ENCODE measurements at regions not wholly inside any gene's neighbourhood (a gene's known extent, or its start where the extent isn't known, plus 50 kb on each side); places are given as distances from the start of the nearest gene placed in this dataset.

DNA sequence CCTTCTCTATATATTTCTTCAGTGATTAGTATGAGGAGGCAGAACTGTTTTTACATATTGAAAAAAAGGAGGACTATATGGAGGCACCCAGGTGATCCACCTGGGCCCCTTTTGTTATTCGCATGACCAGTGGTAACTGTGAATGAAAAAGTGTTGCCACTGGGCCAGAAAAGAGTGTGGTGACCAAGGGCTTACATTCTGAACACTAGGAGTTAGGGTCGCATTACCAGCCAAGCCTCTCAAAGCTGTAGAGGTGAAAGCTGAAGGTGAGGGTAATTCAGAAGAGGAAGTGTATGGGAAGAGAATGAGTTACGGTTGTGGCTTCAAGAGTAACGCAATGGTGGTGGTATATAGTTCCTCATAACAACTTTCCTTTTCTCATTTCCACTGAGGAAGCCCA, 487.6 kb downstream of the TMEM182 start:
- ChIA-PET POLR2A (no interaction called here), CTCF (no interaction called here)
- Histone ChIP-seq H3K27me3 (ENCODE audit: control insufficient read depth, insufficient read depth, low read length) (no peaks in the 10 kb centered on the region), H3K4me1 (ENCODE audit: control insufficient read depth, insufficient read depth, low read length) (no peaks in the 10 kb centered on the region), H3K36me3 (ENCODE audit: control insufficient read depth, insufficient read depth, low read length) (no peaks in the 10 kb centered on the region), H3K9me3 (ENCODE audit: control insufficient read depth, insufficient read depth, low read depth, low read length) (no peaks in the 10 kb centered on the region; the same call in 1 of the 2 replicates), H3K4me3 (ENCODE audit: low read depth in 2 of 2, low read length in 2 of 2) (no peak overlapping the region), H3K27ac (ENCODE audit: low read length) (no peak overlapping the region)
- no peak for ATAC-seq
- in situ Hi-C loops (cut with HindIII; ENCODE audit: low pct_unique_long_range_greater_than_20kb, low sequenced_read_pairs) (no loop called here), intact Hi-C loops (cut with micrococcal nuclease; ENCODE audit: unreplicated experiment) (no loop called here)
- no TSS peak for BruUV-seq (replicated peaks)
- DNase-seq (ENCODE audit: low read depth, low spot score), result no peak
- TF ChIP-seq, protein P1, sequence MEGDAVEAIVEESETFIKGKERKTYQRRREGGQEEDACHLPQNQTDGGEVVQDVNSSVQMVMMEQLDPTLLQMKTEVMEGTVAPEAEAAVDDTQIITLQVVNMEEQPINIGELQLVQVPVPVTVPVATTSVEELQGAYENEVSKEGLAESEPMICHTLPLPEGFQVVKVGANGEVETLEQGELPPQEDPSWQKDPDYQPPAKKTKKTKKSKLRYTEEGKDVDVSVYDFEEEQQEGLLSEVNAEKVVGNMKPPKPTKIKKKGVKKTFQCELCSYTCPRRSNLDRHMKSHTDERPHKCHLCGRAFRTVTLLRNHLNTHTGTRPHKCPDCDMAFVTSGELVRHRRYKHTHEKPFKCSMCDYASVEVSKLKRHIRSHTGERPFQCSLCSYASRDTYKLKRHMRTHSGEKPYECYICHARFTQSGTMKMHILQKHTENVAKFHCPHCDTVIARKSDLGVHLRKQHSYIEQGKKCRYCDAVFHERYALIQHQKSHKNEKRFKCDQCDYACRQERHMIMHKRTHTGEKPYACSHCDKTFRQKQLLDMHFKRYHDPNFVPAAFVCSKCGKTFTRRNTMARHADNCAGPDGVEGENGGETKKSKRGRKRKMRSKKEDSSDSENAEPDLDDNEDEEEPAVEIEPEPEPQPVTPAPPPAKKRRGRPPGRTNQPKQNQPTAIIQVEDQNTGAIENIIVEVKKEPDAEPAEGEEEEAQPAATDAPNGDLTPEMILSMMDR (IDR thresholded peaks at IDR 0.05), result no peak
- TF ChIP-seq POLR2AphosphoS5 (IDR thresholded peaks at IDR 0.05; ENCODE audit: low read depth, low read length) (no peak), TCF7L2 (IDR thresholded peaks at IDR 0.05; ENCODE audit: low read depth, low read length) (no peak), SIN3A (IDR thresholded peaks at IDR 0.05; ENCODE audit: borderline replicate concordance, insufficient read depth, low read depth, low read length) (no peak)
- TF ChIP-seq, protein P2, sequence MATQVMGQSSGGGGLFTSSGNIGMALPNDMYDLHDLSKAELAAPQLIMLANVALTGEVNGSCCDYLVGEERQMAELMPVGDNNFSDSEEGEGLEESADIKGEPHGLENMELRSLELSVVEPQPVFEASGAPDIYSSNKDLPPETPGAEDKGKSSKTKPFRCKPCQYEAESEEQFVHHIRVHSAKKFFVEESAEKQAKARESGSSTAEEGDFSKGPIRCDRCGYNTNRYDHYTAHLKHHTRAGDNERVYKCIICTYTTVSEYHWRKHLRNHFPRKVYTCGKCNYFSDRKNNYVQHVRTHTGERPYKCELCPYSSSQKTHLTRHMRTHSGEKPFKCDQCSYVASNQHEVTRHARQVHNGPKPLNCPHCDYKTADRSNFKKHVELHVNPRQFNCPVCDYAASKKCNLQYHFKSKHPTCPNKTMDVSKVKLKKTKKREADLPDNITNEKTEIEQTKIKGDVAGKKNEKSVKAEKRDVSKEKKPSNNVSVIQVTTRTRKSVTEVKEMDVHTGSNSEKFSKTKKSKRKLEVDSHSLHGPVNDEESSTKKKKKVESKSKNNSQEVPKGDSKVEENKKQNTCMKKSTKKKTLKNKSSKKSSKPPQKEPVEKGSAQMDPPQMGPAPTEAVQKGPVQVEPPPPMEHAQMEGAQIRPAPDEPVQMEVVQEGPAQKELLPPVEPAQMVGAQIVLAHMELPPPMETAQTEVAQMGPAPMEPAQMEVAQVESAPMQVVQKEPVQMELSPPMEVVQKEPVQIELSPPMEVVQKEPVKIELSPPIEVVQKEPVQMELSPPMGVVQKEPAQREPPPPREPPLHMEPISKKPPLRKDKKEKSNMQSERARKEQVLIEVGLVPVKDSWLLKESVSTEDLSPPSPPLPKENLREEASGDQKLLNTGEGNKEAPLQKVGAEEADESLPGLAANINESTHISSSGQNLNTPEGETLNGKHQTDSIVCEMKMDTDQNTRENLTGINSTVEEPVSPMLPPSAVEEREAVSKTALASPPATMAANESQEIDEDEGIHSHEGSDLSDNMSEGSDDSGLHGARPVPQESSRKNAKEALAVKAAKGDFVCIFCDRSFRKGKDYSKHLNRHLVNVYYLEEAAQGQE (IDR thresholded peaks at IDR 0.05; ENCODE audit: insufficient read depth in 1 of 2, low read depth in 2 of 2, low read length in 1 of 2), result no peak

DNA sequence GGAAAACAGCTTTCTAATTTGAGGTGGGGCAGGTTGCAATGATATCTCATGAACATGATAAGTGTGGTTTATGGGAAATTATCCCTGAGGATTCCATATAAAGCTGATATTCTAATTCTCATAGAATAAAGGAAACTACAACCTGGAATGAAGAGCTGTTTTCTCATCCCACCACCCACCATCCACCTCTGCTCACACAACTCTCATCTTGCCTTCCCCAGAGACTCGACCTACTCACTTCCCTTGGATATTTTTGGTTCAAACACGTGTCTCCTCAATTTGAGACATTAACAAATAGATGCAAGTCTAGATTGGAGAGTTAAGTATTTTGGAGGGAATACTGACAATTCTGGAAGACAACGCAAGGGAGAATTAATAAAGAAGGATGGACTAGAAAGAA, 490.9 kb downstream of the TMEM182 start:
- H3K4me1 ChIP-seq (ENCODE audit: control insufficient read depth, insufficient read depth, low read length), result no peaks in the 10 kb centered on the region
- no peak overlapping the region for H3K4me3 ChIP-seq (ENCODE audit: low read depth in 2 of 2, low read length in 2 of 2)
- BruUV-seq (replicated peaks), result no TSS peak
- intact Hi-C loops (cut with micrococcal nuclease; ENCODE audit: unreplicated experiment), result no loop called here
- TF ChIP-seq, protein P2 (IDR thresholded peaks at IDR 0.05; ENCODE audit: insufficient read depth in 1 of 2, low read depth in 2 of 2, low read length in 1 of 2), result no peak
- TF ChIP-seq POLR2AphosphoS5 (IDR thresholded peaks at IDR 0.05; ENCODE audit: low read depth, low read length), result no peak
- no peak for TF ChIP-seq SIN3A (IDR thresholded peaks at IDR 0.05; ENCODE audit: borderline replicate concordance, insufficient read depth, low read depth, low read length)
- TF ChIP-seq TCF7L2 (IDR thresholded peaks at IDR 0.05; ENCODE audit: low read depth, low read length), result no peak
- TF ChIP-seq, protein P1 (IDR thresholded peaks at IDR 0.05), result no peak
- POLR2A ChIA-PET, result no interaction called here
- no peaks in the 10 kb centered on the region; the same call in 1 of the 2 replicates for H3K9me3 ChIP-seq (ENCODE audit: control insufficient read depth, insufficient read depth, low read depth, low read length)
- H3K27ac ChIP-seq (ENCODE audit: low read length), result no peak overlapping the region
- no peak for ATAC-seq
- in situ Hi-C loops (cut with HindIII; ENCODE audit: low pct_unique_long_range_greater_than_20kb, low sequenced_read_pairs), result no loop called here
- DNase-seq (ENCODE audit: low read depth, low spot score), result no peak
- no peaks in the 10 kb centered on the region for H3K27me3 ChIP-seq (ENCODE audit: control insufficient read depth, insufficient read depth, low read length)
- no peaks in the 10 kb centered on the region for H3K36me3 ChIP-seq (ENCODE audit: control insufficient read depth, insufficient read depth, low read length)
- CTCF ChIA-PET, result no interaction called here

Data from Panc1 (cell line).